HL-60 (cell line): ENCODE measurements at regions not wholly inside any gene's neighbourhood (a gene's known extent, or its start where the extent isn't known, plus 50 kb on each side); places are given as distances from the start of the nearest gene placed in this dataset.

Experiments
- DNase-seq, 2 experiments: peaks; one replicate each; pipeline ENCODE4 v3.0.0-alpha.2; 2010 to 2020; ENCODE audit warnings: low read depth in 1 of 2, low spot score in 1 of 2
- H3K27ac ChIP-seq: fragments of 250-450 bp; sonication (Bioruptor Pico); replicated peaks from 2 replicates; pipeline ENCODE4 v1.5.1; 2020; ENCODE audit warnings: mild to moderate bottlenecking, moderate library complexity
- H3K27me3 ChIP-seq: fragments of 250-450 bp; sonication (Bioruptor Pico); 2 replicates; pipeline ENCODE4 v1.5.1; 2021; ENCODE audit warnings: mild to moderate bottlenecking, moderate library complexity; ENCODE audit not compliant: insufficient read depth, poor library complexity, severe bottlenecking
- H3K4me3 ChIP-seq: replicated peaks from 2 replicates; pipeline ENCODE4 v1.5.1; 2011; ENCODE audit warnings: mild to moderate bottlenecking, control low read depth, low read length; ENCODE audit not compliant: insufficient read depth
- CTCF ChIP-seq: IDR thresholded peaks from one replicate; pipeline ENCODE4 v1.5.1; 2011; ENCODE audit warnings: low read length, control low read depth, inconsistent platforms; ENCODE audit not compliant: insufficient read depth
- GABPA ChIP-seq: IDR thresholded peaks from 2 replicates; pipeline ENCODE4 v1.6.1; 2012; ENCODE audit warnings: low read depth
- POLR2AphosphoS5 ChIP-seq: IDR thresholded peaks from 2 replicates; pipeline ENCODE4 v1.6.1; 2012; ENCODE audit warnings: low read depth
- REST ChIP-seq: IDR thresholded peaks from 2 replicates; pipeline ENCODE4 v1.6.1; 2012; ENCODE audit warnings: low read depth; ENCODE audit not compliant: insufficient replicate concordance
- SPI1 ChIP-seq: IDR thresholded peaks from 2 replicates; pipeline ENCODE4 v1.6.1; 2012; ENCODE audit warnings: low read depth, mild to moderate bottlenecking, borderline replicate concordance

DNA sequence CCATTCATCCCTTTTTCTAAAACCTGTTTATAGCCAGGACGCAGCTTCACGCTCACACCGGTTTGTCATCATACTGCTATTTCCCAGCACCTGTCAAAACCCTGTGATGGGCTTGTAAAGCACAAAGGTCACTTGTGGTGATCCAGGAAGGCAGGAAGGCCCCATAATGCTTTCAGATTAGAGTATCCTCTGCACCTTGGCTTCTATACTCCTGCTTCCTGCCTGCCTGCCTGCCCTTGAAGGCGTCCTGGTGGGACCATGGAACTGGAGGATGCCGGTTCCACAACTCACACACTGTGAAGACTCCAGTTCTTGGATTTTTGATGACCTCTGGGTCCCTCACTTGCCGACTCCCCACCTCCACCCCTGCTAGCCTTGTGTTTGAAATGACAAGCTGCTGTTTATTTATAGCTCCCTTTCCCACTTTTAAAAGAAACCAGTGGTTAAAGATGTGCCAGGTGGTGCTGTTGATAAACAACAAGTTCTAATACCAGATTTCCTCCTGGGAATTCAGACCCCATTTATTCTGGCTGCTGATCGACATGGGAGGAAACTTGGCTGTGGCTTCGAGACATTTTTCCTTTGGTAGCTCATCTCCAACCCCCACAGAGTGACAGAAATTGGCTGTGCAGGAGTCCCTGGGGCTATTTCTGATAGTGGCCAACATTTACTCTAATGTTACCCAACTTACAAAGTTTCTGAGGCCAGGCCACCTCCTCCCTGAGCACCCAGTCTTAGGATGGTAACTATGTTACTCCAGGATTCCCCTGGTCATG, 211.5 kb downstream of the KDR start:
- no peak overlapping the region for H3K4me3 ChIP-seq
- H3K27ac ChIP-seq, result no peak overlapping the region
- no peaks in the 10 kb centered on the region for H3K27me3 ChIP-seq
- TF ChIP-seq GABPA (no peak), REST (no peak), CTCF (no peak), SPI1 (no peak), POLR2AphosphoS5 (no peak)
- no peak for DNase-seq

DNA sequence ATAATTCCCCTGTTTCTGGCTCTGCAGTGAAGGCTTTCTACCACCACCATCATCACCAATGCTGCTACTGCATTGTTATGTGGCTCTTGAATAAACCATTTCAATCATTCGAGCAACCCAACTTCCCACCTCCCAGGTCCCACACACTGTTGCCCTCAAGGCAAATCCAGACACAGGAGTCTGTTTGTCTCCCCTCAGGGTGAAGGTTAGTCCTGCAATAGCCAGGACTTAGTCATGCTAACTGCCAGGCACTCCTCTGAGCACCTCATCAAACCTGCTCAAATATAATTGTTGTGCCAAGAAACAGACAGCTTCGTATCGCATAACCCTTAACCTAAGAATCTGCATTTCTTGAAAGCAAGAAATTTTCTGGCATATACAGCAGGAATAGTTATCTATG, 213.2 kb downstream of the KDR start:
- no peak overlapping the region for H3K4me3 ChIP-seq
- H3K27ac ChIP-seq, result no peak overlapping the region
- no peaks in the 10 kb centered on the region for H3K27me3 ChIP-seq
- TF ChIP-seq CTCF (no peak), REST (no peak), POLR2AphosphoS5 (no peak), SPI1 (no peak), GABPA (no peak)
- DNase-seq, result no peak

GRCh38 chr4:54909961-54910360, 215.4 kb downstream of the KDR start:
- DNase-seq, result no peak
- TF ChIP-seq CTCF, result no peak
- TF ChIP-seq GABPA, result no peak
- no peak for TF ChIP-seq POLR2AphosphoS5
- TF ChIP-seq SPI1, result no peak
- TF ChIP-seq REST, result no peak

More at GRCh38 chr4:54909961-54910360, 215.4 kb downstream of the KDR start:
- Histone ChIP-seq H3K27ac (no peak overlapping the region), H3K27me3 (no peaks in the 10 kb centered on the region), H3K4me3 (no peak overlapping the region)
